Body of pancreas (tissue), 4 donors: ENCODE measurements at regions not wholly inside any gene's neighbourhood (a gene's known extent, or its start where the extent isn't known, plus 50 kb on each side); places are given as distances from the start of the nearest gene placed in this dataset.

Experiments used
- ATAC-seq: fragments of 150-250 bp; one replicate; pipeline ENCODE4 v1.9.1; 2016
- DNase-seq, 4 donors: peaks; one replicate each; pipeline ENCODE4 v3.0.0-alpha.2; 2019
- H3K27ac ChIP-seq, 4 donors: fragments of 200-600 bp; sonication (generic); 1 replicate in 3 of 4; 2 replicates in 1 of 4; pipeline versions ENCODE4 v1.5.1 to v1.6.1; 2016 to 2019; ENCODE audit warnings: mild to moderate bottlenecking in 1 of 4, mixed read lengths in 1 of 4, moderate library complexity in 1 of 4
- H3K27me3 ChIP-seq, 2 donors: fragments of 200-600 bp; sonication (generic); one replicate each; pipeline ENCODE4 v1.6.0; 2016; ENCODE audit warnings: mild to moderate bottlenecking in 1 of 2
- H3K36me3 ChIP-seq, 2 donors: fragments of 200-600 bp; sonication (generic); replicated peaks in 1 of 2; 2 replicates each; pipeline ENCODE4 v1.5.1; 2016; ENCODE audit warnings: low read depth in 2 of 2; ENCODE audit not compliant: insufficient read depth in 1 of 2
- H3K4me1 ChIP-seq: fragments of 200-600 bp; sonication (generic); one replicate; pipeline ENCODE4 v1.6.0; 2016
- H3K4me3 ChIP-seq, 2 donors: fragments of 200-600 bp; sonication (generic); 1 replicate in 1 of 2; 2 replicates in 1 of 2; pipeline ENCODE4 v1.5.1; 2016 to 2019
- H3K9me3 ChIP-seq, 3 donors: fragments of 200-600 bp; sonication (generic); 1 replicate in 2 of 3; 2 replicates in 1 of 3; pipeline ENCODE4 v1.5.1; 2016
- CTCF ChIP-seq, 7 experiments: fragments of 450-650 bp in 4 of 7; fragments of 200-600 bp in 3 of 7; sonication (generic) in 3 of 7; IDR thresholded peaks; one replicate each; pipeline ENCODE4 v1.5.1; 2016 to 2019; ENCODE audit warnings: antibody characterized with exemption in 7 of 7
- POLR2A ChIP-seq, 3 donors: fragments of 450-650 bp; IDR thresholded peaks; one replicate each; pipeline ENCODE4 v1.6.1; 2016; ENCODE audit warnings: antibody characterized with exemption in 3 of 3, mild to moderate bottlenecking in 2 of 3
- WGBS, 2 donors: methylation state at CpG; one replicate each; pipeline ENCODE4 v1.1.5; 2017; 5-methylcytosine and 5-hydroxymethylcytosine counted together
- intact Hi-C: fragments of 100-400 bp; cut with DNase I; formaldehyde crosslinking; loops from one replicate; pipeline ENCODE4 v1.15.1; 2023

DNA sequence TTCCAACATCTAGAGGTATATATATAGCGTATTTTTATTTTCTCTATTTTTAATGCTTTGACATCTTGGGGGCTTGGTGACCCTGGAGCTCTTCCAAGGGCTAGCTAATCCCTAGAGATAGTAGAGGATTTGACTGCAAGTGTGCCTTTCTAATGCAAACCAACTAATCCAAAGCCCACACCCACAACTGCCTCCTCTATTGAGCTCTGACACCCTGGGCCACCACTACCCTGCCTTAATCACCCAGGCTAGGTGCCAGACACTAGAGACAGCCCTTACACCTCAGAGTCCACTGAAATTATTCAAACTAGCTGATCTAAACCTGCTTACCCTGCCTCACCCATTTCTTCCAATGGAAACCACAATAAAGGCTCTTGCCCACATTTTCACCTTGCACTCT is 69.6 kb upstream of the ATXN3L start:
- ATAC-seq = no peak
- 93% methylated on average over 1 of the region's 1 CpG for WGBS, 2 donors
- TF ChIP-seq CTCF (IDR thresholded peaks at IDR 0.05) = no peak

DNA sequence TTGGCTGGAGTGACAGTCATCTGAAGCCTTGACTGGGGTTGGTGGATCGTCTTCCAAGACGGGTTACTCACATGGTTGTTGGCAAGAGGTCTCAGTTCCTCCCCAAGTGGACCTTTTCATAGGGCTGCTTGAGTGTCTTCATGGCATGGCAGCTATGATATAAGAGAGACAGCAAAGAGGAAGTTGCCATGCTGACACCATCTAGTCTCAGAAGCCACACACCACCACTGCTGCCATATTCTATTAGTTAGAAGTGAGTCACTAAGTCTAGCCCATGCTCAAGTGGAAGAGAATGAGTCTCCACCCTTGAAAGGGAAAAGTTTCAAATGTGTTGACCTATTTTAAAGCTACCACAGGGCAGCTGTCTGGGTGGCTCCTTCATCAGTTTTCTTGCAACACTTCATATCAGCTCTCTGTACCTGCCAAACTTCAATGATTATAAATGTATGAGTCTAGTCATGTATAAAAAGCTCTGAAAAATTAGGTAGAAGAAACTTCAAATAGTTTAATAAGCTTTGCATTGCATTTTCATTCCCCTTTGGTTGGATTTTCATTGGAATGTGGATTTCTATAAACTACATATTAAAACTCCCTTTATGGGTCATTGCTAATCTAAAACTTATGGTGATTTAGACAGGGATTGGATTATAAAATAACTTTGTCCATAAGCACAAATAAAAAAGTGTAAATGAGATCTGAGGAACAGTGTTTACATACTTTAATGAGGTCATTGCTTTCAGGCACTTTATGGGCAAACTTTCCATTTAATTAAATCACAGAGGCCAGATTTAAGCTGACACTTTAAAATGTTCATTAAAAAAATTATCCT is 68.0 kb upstream of the ATXN3L start:
- TF ChIP-seq POLR2A (IDR thresholded peaks at IDR 0.05) = no peak
- no peak for TF ChIP-seq CTCF (IDR thresholded peaks at IDR 0.05)
- no peak overlapping the region for H3K4me3 ChIP-seq
- H3K9me3 ChIP-seq = no peaks in the 10 kb centered on the region
- ATAC-seq = no peak
- H3K27me3 ChIP-seq = no peaks in the 10 kb centered on the region
- H3K27ac ChIP-seq = no peak overlapping the region
- intact Hi-C loops = no loop called here
- no peaks in the 10 kb centered on the region for H3K4me1 ChIP-seq
- no peak for DNase-seq
- H3K36me3 ChIP-seq = no peaks in the 10 kb centered on the region
- WGBS, 2 donors = 100% methylated on average over 2 of the region's 2 CpGs; no CpG with 5 or more reads in 1 of the 2 donors

More for the DNA sequence above, 69.6 kb upstream of the ATXN3L start:
- Histone ChIP-seq H3K27me3 (no peaks in the 10 kb centered on the region), H3K4me3 (no peak overlapping the region), H3K27ac (no peak overlapping the region), H3K4me1 (no peaks in the 10 kb centered on the region), H3K36me3 (no peaks in the 10 kb centered on the region), H3K9me3 (no peaks in the 10 kb centered on the region)
- intact Hi-C loops = no loop called here
- DNase-seq = no peak

- no peak for TF ChIP-seq CTCF (IDR thresholded peaks at IDR 0.05)
- no peak for TF ChIP-seq POLR2A (IDR thresholded peaks at IDR 0.05)
- H3K9me3 ChIP-seq = no peaks in the 10 kb centered on the region
- no peaks in the 10 kb centered on the region for H3K4me1 ChIP-seq
- intact Hi-C loops = no loop called here
- DNase-seq = no peak
- no peaks in the 10 kb centered on the region for H3K27me3 ChIP-seq
- ATAC-seq = no peak
- H3K36me3 ChIP-seq = no peaks in the 10 kb centered on the region
- no peak overlapping the region for H3K4me3 ChIP-seq
- no peak overlapping the region for H3K27ac ChIP-seq
Observed at GRCh38 chrX:13386636-13387035, 66.8 kb upstream of the ATXN3L start.

GRCh38 chrX:13386092-13386491 is 66.2 kb upstream of the ATXN3L start:
- no peak overlapping the region for H3K27ac ChIP-seq
- no peak for TF ChIP-seq POLR2A (IDR thresholded peaks at IDR 0.05)
- TF ChIP-seq CTCF (IDR thresholded peaks at IDR 0.05) = no peak
- no peaks in the 10 kb centered on the region for H3K36me3 ChIP-seq
- intact Hi-C loops = no loop called here
- 92 to 93% methylated on average over 3 of the region's 3 CpGs for WGBS, 2 donors
- H3K27me3 ChIP-seq = no peaks in the 10 kb centered on the region
- H3K9me3 ChIP-seq = no peaks in the 10 kb centered on the region
- no peaks in the 10 kb centered on the region for H3K4me1 ChIP-seq
- DNase-seq (no peak), ATAC-seq (no peak)
- no peak overlapping the region for H3K4me3 ChIP-seq

- DNase-seq (no peak), ATAC-seq (no peak)
- no peaks in the 10 kb centered on the region for H3K4me1 ChIP-seq
- no peaks in the 10 kb centered on the region for H3K36me3 ChIP-seq
- TF ChIP-seq POLR2A (IDR thresholded peaks at IDR 0.05) (no peak), CTCF (IDR thresholded peaks at IDR 0.05) (no peak)
- H3K27me3 ChIP-seq = no peaks in the 10 kb centered on the region
- no peak overlapping the region for H3K4me3 ChIP-seq
- no peaks in the 10 kb centered on the region for H3K9me3 ChIP-seq
- H3K27ac ChIP-seq = no peak overlapping the region
- WGBS, 2 donors = 81 to 82% methylated on average over 4 to 5 of the region's 5 CpGs
- intact Hi-C loops = no loop called here
Observed at GRCh38 chrX:13383907-13384306, 64.1 kb upstream of the ATXN3L start.
